BLaER1 (cell line): ENCODE measurements at regions not wholly inside any gene's neighbourhood (a gene's known extent, or its start where the extent isn't known, plus 50 kb on each side); places are given as distances from the start of the nearest gene placed in this dataset.
"Not testable (repeated sequence)": the region's sequence is repeated elsewhere in the genome, so short reads cannot be mapped to it uniquely, and the experiment has no call there.

Experiments used
- H3K27ac ChIP-seq: shearing (Covaris generic); formaldehyde crosslinking; 2 replicates; pipeline ENCODE4 v1.8.1; 2022
- H3K27me3 ChIP-seq: shearing (Covaris generic); formaldehyde crosslinking; 2 replicates; pipeline ENCODE4 v1.8.1; 2022
- H3K36me3 ChIP-seq: shearing (Covaris generic); formaldehyde crosslinking; 2 replicates; pipeline ENCODE4 v1.8.1; 2022
- H3K4me1 ChIP-seq: shearing (Covaris generic); formaldehyde crosslinking; 2 replicates; pipeline ENCODE4 v1.8.1; 2022
- H3K4me2 ChIP-seq: shearing (Covaris generic); formaldehyde crosslinking; 2 replicates; pipeline ENCODE4 v1.8.1; 2022
- H3K4me3 ChIP-seq: shearing (Covaris generic); formaldehyde crosslinking; 2 replicates; pipeline ENCODE4 v1.8.1; 2022
- H3K9ac ChIP-seq: shearing (Covaris generic); formaldehyde crosslinking; 2 replicates; pipeline ENCODE4 v1.8.1; 2022
- H3K9me3 ChIP-seq: shearing (Covaris generic); formaldehyde crosslinking; 2 replicates; pipeline ENCODE4 v1.8.1; 2022
- H4K20me1 ChIP-seq: shearing (Covaris generic); formaldehyde crosslinking; 2 replicates; pipeline ENCODE4 v1.8.1; 2022
- Cebpa-rat ChIP-seq: shearing (Covaris generic); IDR thresholded peaks from 2 replicates; pipeline ENCODE4 v1.8.1; 2022

GRCh38 chr1:820962-821361 lies 102.8 kb upstream of the SAMD11 start:
- Histone ChIP-seq H3K9ac (no peak overlapping the region), H3K27ac (no peak overlapping the region), H3K4me1 (peaks cover 6% of the 10 kb centered on the region), H3K27me3 (no peaks in the 10 kb centered on the region), H3K4me3 (no peak overlapping the region), H3K9me3 (no peaks in the 10 kb centered on the region), H3K4me2 (no peak overlapping the region), H4K20me1 (peaks cover 45% of the 10 kb centered on the region), H3K36me3 (peaks cover 28% of the 10 kb centered on the region; the same call in 1 of the 2 replicates)
- TF ChIP-seq Cebpa-rat: no peak

- H3K27me3 ChIP-seq, H3K9me3 ChIP-seq, H3K36me3 ChIP-seq: not testable (repeated sequence)
- Histone ChIP-seq H3K4me3 (peak overlapping the region; percentile 73), H3K4me2 (peak overlapping the region; percentile 75), H3K27ac (peak overlapping the region; percentile 78), H3K4me1 (peaks cover 16% of the 10 kb centered on the region), H4K20me1 (peaks cover 17% of the 10 kb centered on the region), H3K9ac (peak overlapping the region; percentile 76)
Observed at GRCh38 chr1:826808-827207, 96.9 kb upstream of the SAMD11 start.

GRCh38 chr1:827211-828063 lies 96.3 kb upstream of the SAMD11 start:
- H3K4me1 ChIP-seq: peaks cover 16% of the 10 kb centered on the region
- peak overlapping the region; percentile 75 for H3K4me2 ChIP-seq
- H3K27ac ChIP-seq: peak overlapping the region; percentile 78
- H3K27me3 ChIP-seq, H3K9me3 ChIP-seq: not testable (repeated sequence)
- peak overlapping the region; percentile 76 for H3K9ac ChIP-seq
- H3K36me3 ChIP-seq: peaks cover 14% of the 10 kb centered on the region
- peak overlapping the region; percentile 73 for H3K4me3 ChIP-seq
- peaks cover 10% of the 10 kb centered on the region for H4K20me1 ChIP-seq

GRCh38 chr1:829324-829723 lies 94.4 kb upstream of the SAMD11 start:
- peak overlapping the region; percentile 19; the same call in 1 of the 2 replicates for H3K4me2 ChIP-seq
- peaks cover 16% of the 10 kb centered on the region for H3K4me1 ChIP-seq
- H4K20me1 ChIP-seq, H3K9me3 ChIP-seq, H3K4me3 ChIP-seq, H3K27me3 ChIP-seq, H3K27ac ChIP-seq, H3K9ac ChIP-seq: not testable (repeated sequence)
- peaks cover 17% of the 10 kb centered on the region for H3K36me3 ChIP-seq

- H3K27ac ChIP-seq, H3K4me2 ChIP-seq, H3K4me3 ChIP-seq, H3K9me3 ChIP-seq, H3K9ac ChIP-seq, H3K27me3 ChIP-seq, H4K20me1 ChIP-seq: not testable (repeated sequence)
- H3K36me3 ChIP-seq: peaks cover 17% of the 10 kb centered on the region
- peaks cover 16% of the 10 kb centered on the region for H3K4me1 ChIP-seq
Observed at GRCh38 chr1:829932-830331, 93.8 kb upstream of the SAMD11 start.

GRCh38 chr1:830750-831149 lies 93.0 kb upstream of the SAMD11 start:
- H3K27me3 ChIP-seq, H3K9ac ChIP-seq, H3K4me3 ChIP-seq, H3K27ac ChIP-seq, H3K9me3 ChIP-seq, H4K20me1 ChIP-seq, H3K4me2 ChIP-seq: not testable (repeated sequence)
- Histone ChIP-seq H3K4me1 (peaks cover 13% of the 10 kb centered on the region), H3K36me3 (peaks cover 17% of the 10 kb centered on the region)

- no peak for TF ChIP-seq Cebpa-rat
Observed at GRCh38 chr1:831522-831921, 92.2 kb upstream of the SAMD11 start.

GRCh38 chr1:832136-832535 lies 91.6 kb upstream of the SAMD11 start:
- Histone ChIP-seq H3K36me3 (peaks cover 17% of the 10 kb centered on the region), H3K27ac (no peak overlapping the region)
- TF ChIP-seq Cebpa-rat: no peak

More at GRCh38 chr1:831522-831921, 92.2 kb upstream of the SAMD11 start:
- no peak overlapping the region for H3K4me3 ChIP-seq
- no peak overlapping the region for H3K9ac ChIP-seq
- H4K20me1 ChIP-seq: no peaks in the 10 kb centered on the region
- no peak overlapping the region for H3K4me2 ChIP-seq
- H3K9me3 ChIP-seq: no peaks in the 10 kb centered on the region
- no peaks in the 10 kb centered on the region for H3K27me3 ChIP-seq
- H3K4me1 ChIP-seq: peaks cover 13% of the 10 kb centered on the region
- no peak overlapping the region for H3K27ac ChIP-seq
- H3K36me3 ChIP-seq: peaks cover 17% of the 10 kb centered on the region

GRCh38 chr1:833226-833625 lies 90.5 kb upstream of the SAMD11 start:
- not testable (repeated sequence) for H3K27ac ChIP-seq, H3K4me3 ChIP-seq, H3K9me3 ChIP-seq, H3K27me3 ChIP-seq, H3K9ac ChIP-seq, H4K20me1 ChIP-seq, H3K4me2 ChIP-seq
- H3K4me1 ChIP-seq: peaks cover 30% of the 10 kb centered on the region
- H3K36me3 ChIP-seq: peaks cover 17% of the 10 kb centered on the region

More at GRCh38 chr1:832136-832535, 91.6 kb upstream of the SAMD11 start:
- no peak overlapping the region for H3K9ac ChIP-seq
- no peaks in the 10 kb centered on the region for H3K9me3 ChIP-seq
- H3K4me2 ChIP-seq: no peak overlapping the region
- peaks cover 20% of the 10 kb centered on the region for H3K4me1 ChIP-seq
- no peaks in the 10 kb centered on the region for H4K20me1 ChIP-seq
- no peaks in the 10 kb centered on the region for H3K27me3 ChIP-seq
- no peak overlapping the region for H3K4me3 ChIP-seq

- not testable (repeated sequence) for H3K4me2 ChIP-seq, H3K27ac ChIP-seq, H3K4me3 ChIP-seq, H4K20me1 ChIP-seq, H3K27me3 ChIP-seq, H3K9me3 ChIP-seq, H3K9ac ChIP-seq
- Histone ChIP-seq H3K36me3 (peaks cover 17% of the 10 kb centered on the region), H3K4me1 (peaks cover 44% of the 10 kb centered on the region)
Observed at GRCh38 chr1:835509-835908, 88.2 kb upstream of the SAMD11 start.

GRCh38 chr1:837601-838000 lies 86.1 kb upstream of the SAMD11 start:
- Histone ChIP-seq H3K4me2 (peak overlapping the region; percentile 78), H3K4me1 (peaks cover 62% of the 10 kb centered on the region), H3K9ac (peak overlapping the region; percentile 38; the same call in 1 of the 2 replicates), H3K27ac (peak overlapping the region; percentile 66), H3K4me3 (0 out of 2 replicates have a peak overlapping the region, but pooled peaks have one; percentile 18)
- H3K9me3 ChIP-seq, H3K36me3 ChIP-seq, H3K27me3 ChIP-seq, H4K20me1 ChIP-seq: not testable (repeated sequence)

GRCh38 chr1:838291-838690 lies 85.4 kb upstream of the SAMD11 start:
- H3K4me3 ChIP-seq, H3K27me3 ChIP-seq, H3K9me3 ChIP-seq, H4K20me1 ChIP-seq, H3K36me3 ChIP-seq: not testable (repeated sequence)
- peak overlapping the region; percentile 38; the same call in 1 of the 2 replicates for H3K9ac ChIP-seq
- H3K27ac ChIP-seq: peak overlapping the region; percentile 66
- H3K4me1 ChIP-seq: peaks cover 69% of the 10 kb centered on the region
- peak overlapping the region; percentile 78 for H3K4me2 ChIP-seq

GRCh38 chr1:840592-840991 lies 83.1 kb upstream of the SAMD11 start:
- H3K9ac ChIP-seq, H3K27me3 ChIP-seq, H3K27ac ChIP-seq, H3K36me3 ChIP-seq, H3K9me3 ChIP-seq, H4K20me1 ChIP-seq, H3K4me3 ChIP-seq: not testable (repeated sequence)
- Histone ChIP-seq H3K4me2 (peak overlapping the region; percentile 85), H3K4me1 (peaks cover 85% of the 10 kb centered on the region)

GRCh38 chr1:841671-842425 lies 81.9 kb upstream of the SAMD11 start:
- Histone ChIP-seq H3K4me3 (peak overlapping the region; percentile 28), H3K27ac (peak overlapping the region; percentile 83), H3K9ac (peak overlapping the region; percentile 55; the same call in 1 of the 2 replicates), H3K4me1 (peaks cover 77% of the 10 kb centered on the region), H3K4me2 (peak overlapping the region; percentile 85)
- H4K20me1 ChIP-seq, H3K9me3 ChIP-seq, H3K27me3 ChIP-seq, H3K36me3 ChIP-seq: not testable (repeated sequence)
